ENCODE measurements at regions not wholly inside any gene's neighbourhood (a gene's known extent, or its start where the extent isn't known, plus 50 kb on each side); places are given as distances from the start of the nearest gene placed in this dataset.

DNA sequence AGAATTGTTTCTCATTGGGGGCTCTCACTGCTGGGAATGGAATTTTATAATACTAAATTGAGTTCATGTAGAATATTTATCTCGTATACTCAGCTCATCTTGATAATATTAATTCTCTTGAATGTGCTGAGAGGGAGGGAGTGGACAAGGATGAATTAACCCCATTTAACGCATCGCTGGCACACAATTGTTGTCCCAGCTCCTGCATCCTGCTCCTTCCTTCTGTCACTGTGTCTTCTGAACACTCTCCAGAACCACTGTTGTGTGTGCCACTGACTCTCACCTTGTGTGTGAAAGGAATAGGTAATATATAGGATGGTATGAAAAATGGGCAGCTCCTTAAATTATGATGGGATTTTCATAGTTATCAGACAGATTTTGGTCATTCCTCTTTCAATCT, 267.3 kb downstream of the MTRR start:
- no peak for DNase-seq (ENCODE audit: low read depth in 4 of 4, low spot score in 3 of 4)

- no peak for DNase-seq (ENCODE audit: low read depth in 4 of 4, low spot score in 3 of 4)
These were observed 269.1 kb downstream of the MTRR start for GRCh38 chr5:8137941-8138550.

DNA sequence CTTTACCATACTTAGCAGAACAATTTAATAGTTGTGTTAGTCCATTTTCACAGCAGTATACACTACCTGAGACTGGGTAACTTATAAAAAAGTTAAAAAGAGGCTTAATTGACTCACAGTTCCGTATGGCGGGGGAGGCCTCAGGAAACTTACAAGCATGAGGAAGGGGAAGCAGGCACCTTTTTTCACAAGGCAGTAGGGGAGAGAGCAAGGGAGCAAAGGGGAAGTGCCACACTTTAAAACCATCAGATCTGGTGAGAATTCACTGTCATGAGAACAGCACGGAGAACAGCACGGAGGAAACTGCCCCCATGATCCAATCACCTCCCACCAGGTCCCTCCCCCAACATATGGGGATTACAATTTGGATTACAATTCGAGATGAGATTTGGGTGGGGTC, 269.9 kb downstream of the MTRR start:
- DNase-seq (ENCODE audit: low read depth in 4 of 4, low spot score in 3 of 4): no peak

DNA sequence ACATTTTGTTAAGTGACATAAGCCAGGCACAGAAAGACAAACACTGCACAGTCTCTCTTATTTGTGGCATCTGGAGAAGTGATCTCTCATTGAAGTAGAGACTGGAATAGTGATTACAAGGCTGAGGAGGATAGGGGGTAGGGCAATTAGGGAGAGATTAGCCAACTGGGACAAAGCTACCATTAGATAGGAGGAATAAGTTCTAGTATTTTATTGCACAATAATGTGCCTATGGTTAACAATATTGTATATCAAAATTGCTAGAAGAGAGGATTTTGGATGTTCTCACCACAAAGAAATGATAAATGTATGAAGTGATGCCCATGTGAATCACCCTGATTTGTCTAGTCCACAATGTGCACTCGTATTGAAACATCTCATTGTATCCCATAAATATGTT, 281.8 kb downstream of the MTRR start:
- DNase-seq (ENCODE audit: low read depth in 4 of 4, low spot score in 3 of 4): no peak

DNA sequence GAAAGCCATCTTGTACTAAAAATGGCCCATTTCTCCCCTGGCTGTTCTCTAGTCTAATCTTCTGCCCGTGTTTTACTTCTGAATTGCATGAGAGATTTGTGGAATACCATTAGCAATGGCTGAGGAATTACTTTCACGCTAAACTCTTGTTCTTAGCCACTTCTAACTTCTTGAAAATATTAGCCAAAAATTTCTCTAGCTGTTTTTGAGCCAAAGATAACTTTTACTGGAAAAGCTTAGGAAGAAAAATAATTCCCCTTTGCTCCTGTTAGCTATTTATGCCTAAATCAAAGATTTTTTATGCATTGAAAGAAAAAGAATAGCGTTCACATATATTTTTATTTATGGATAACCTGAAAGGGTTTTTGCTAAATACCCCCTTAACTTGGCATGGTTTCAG, 287.8 kb downstream of the MTRR start:
- DNase-seq (ENCODE audit: low read depth in 4 of 4, low spot score in 3 of 4): no peak

- DNase-seq (ENCODE audit: low read depth in 4 of 4, low spot score in 3 of 4): no peak
These were observed 288.4 kb downstream of the MTRR start for GRCh38 chr5:8157320-8157822.

DNA sequence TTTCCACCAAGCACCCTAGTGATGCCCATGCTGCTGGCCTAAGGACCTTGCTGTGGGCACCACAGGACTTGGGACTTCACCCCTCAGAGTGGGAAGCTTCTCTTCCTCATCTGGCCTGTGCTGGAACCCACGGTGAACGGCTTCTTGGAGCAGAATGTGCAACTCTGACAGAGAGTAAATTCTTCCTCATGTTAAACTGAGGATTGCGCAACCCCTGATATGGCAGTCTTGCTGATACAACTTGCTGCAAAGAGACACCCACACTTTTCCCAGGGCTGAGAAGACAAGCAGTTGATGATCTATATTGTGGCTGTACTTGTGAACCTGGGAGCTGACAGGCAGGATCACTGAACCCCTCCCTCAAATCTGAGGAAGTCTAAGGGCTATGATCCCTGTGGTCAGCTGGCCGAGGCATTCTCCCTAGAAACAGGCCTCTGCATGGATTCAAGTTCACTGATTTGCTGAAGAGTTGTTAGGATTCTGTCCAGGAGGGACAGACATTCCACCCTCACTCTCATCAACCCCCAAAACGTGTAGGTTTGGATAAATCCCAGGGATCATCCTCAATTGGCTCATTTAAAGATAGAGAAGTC, 307.2 kb downstream of the MTRR start:
- DNase-seq (ENCODE audit: low read depth in 4 of 4, low spot score in 3 of 4): no peak

GRCh38 chr5:8184455-8185063, 315.6 kb downstream of the MTRR start:
- no peak for DNase-seq (ENCODE audit: low read depth in 4 of 4, low spot score in 3 of 4)

- no peak for DNase-seq (ENCODE audit: low read depth in 4 of 4, low spot score in 3 of 4)
These were observed 316.9 kb downstream of the MTRR start for GRCh38 chr5:8185852-8186251.

DNA sequence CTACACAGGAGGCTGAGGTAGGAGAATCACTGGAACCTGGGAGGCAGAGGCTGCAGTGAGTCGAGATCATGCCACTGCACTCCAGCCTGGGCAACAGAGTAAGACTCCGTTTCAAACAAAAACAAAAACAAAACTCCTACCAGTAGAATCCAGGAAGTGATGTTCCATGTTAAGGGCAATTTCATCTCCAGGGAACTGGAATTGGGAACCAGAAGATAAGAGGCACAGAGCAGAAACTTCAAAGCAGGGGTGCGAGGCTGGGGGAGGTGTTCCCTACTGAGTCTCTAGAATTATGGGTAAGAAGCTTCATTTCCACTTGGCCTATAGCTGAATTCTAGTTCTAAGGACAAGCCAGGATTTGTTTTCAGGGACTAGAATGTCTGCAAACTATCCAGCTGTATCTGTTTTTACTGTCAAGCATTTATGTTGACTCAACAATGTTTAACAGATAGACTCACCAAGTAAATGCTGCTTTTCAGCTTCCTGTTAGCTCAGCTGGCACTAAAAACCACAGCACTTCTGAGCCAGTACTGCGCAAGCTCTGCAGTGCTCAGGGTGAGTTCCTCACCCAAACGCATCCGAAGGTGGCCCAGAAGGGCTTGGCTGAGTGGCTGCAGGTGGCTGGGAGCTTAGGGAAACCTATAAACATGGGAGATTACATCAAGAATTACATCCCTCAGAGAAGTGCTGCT, 320.1 kb downstream of the MTRR start:
- DNase-seq (ENCODE audit: low read depth in 4 of 4, low spot score in 3 of 4): no peak

- DNase-seq (ENCODE audit: low read depth in 4 of 4, low spot score in 3 of 4): no peak
These were observed 323.9 kb downstream of the MTRR start for GRCh38 chr5:8192840-8193239.

DNA sequence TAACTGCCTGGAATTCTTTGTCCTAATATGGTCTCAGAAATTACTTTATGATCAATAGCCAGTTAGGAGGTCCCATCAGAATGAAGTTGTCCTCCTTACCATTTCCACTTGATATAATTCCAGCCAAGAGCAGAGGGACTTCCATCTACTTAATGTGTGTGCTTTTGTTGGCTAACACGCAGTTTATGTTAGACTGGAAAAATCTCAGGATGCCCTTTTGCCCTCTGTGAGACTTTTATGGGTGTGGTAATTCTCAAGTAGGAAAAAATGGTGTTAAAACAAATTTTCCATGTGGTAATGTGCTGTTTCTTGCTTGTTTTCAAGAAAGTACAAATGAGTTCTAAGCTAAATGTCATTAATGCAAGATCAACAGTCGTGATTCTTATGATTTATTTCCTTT, 327.1 kb downstream of the MTRR start:
- no peak for DNase-seq (ENCODE audit: low read depth in 4 of 4, low spot score in 3 of 4)

DNA sequence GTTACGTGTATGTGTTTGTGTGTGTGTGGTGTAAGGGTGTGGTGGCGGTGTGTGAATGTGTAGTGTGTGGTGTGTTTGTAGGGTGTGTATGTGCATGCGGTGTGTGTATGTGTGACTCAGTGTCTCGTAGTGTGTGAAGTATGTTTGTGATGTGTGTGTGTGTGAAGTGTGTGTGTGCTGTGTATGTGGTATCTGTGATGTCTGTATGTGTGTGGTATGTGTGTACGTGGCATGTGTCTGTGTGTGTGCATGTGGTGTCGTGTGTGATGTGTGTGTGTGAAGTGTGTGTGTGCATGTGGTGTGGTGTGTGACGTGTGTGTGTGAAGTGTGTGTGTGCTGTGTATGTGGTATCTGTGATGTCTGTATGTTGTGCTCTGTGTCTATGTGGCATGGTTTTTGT, 339.4 kb downstream of the MTRR start:
- DNase-seq (ENCODE audit: low read depth in 4 of 4, low spot score in 3 of 4): no peak

- no peak for DNase-seq (ENCODE audit: low read depth in 4 of 4, low spot score in 3 of 4)
These were observed 340.6 kb downstream of the MTRR start for GRCh38 chr5:8209500-8209899.

- DNase-seq (ENCODE audit: low read depth in 4 of 4, low spot score in 3 of 4): no peak
These were observed 344.8 kb downstream of the MTRR start for GRCh38 chr5:8213701-8214240.

- DNase-seq (ENCODE audit: low read depth in 4 of 4, low spot score in 3 of 4): no peak
These were observed 348.0 kb downstream of the MTRR start for GRCh38 chr5:8216921-8217320.

DNA sequence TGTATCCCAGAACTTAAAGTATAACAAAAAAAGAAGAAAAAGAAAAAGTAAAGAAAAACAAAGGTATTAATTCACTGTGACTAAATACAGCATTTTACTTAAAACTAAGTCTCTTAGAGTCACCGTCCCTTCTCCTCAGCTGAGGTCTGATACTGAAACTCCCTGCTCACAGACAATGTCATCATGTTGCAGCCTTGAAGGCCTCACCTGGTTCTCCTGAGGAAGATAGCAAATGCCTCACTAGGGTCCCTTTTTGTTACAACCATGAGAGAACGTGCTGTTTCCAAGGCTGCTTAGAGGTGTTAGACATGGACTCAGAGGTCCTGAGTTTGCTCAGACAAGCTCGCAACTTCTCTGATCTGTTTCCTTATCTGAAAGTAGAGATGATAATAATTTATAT, 357.2 kb downstream of the MTRR start:
- DNase-seq (ENCODE audit: low read depth in 4 of 4, low spot score in 3 of 4): no peak

GRCh38 chr5:8227112-8227511, 358.2 kb downstream of the MTRR start:
- no peak for DNase-seq (ENCODE audit: low read depth in 4 of 4, low spot score in 3 of 4)

GRCh38 chr5:8229551-8229950, 360.6 kb downstream of the MTRR start:
- DNase-seq (ENCODE audit: low read depth in 4 of 4, low spot score in 3 of 4): no peak

DNA sequence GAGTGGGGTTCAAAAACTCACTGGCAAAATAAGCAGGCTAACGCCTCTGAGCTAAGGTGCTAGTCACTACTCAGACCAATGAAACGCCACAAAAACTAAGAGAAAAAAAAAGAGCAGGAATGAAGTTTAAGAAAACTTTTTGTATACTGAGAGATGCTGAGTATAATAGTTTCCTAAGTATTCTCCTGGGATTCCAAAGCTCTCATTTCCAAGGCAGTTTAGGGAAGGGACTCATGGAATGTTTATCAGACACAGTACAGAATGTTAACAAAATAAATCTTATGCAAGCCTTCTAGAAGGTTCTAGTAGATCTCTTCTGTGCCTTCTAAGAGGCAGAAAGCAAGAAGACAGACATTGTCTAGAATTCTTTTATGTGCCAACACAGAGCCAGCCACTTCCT, 361.9 kb downstream of the MTRR start:
- no peak for DNase-seq (ENCODE audit: low read depth in 4 of 4, low spot score in 3 of 4)

DNA sequence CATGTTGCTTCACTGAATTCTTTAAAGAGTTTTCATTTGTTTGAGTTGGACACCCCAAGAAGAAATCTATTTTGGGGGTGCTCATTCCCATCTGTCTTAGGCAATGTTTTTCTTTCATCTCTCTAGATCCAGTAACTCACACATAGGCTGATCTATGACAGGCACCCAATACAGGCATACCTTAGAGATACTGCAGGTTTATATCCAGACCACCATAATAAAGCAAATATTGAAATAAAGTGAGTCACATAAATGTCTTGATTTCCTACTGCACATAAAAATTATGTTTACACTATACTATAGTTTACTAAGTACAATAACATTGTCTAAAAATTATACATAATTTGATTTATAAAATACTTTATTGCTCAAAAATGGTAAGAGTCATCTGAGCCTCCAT, 364.5 kb downstream of the MTRR start:
- DNase-seq (ENCODE audit: low read depth in 4 of 4, low spot score in 3 of 4): no peak
